Motor neuron (in vitro differentiated cells): ENCODE measurements at regions not wholly inside any gene's neighbourhood (a gene's known extent, or its start where the extent isn't known, plus 50 kb on each side); places are given as distances from the start of the nearest gene placed in this dataset.

Experiments used
- ATAC-seq, 8 experiments: fragments of 200-7000 bp; cut with Tn5 transposase; replicated peaks in 6 of 8; 2 replicates each; pipeline ENCODE4 v1.8.0; 2021; ENCODE audit warnings: mild to moderate bottlenecking in 8 of 8, moderate library complexity in 8 of 8
- H3K27ac ChIP-seq, 2 donors: fragments of 250-450 bp; sonication (Bioruptor Pico); 2 replicates each; pipeline ENCODE4 v1.9.0; 2021; ENCODE audit warnings: antibody characterized with exemption in 2 of 2, mild to moderate bottlenecking in 2 of 2, moderate library complexity in 1 of 2
- H3K4me1 ChIP-seq, 2 donors: fragments of 250-450 bp; sonication (Bioruptor Pico); replicated peaks in 1 of 2; 2 replicates each; pipeline ENCODE4 v1.6.1; 2021; ENCODE audit warnings: antibody characterized with exemption in 2 of 2, mild to moderate bottlenecking in 2 of 2, moderate library complexity in 1 of 2
- H3K4me3 ChIP-seq, 5 donors: fragments of 250-450 bp; sonication (Bioruptor Pico); 2 replicates each; pipeline ENCODE4 v1.9.0; 2021; ENCODE audit warnings: antibody characterized with exemption in 5 of 5, mild to moderate bottlenecking in 5 of 5, moderate library complexity in 4 of 5
- whole genome bisulfite sequencing, 10 experiments: fragments of 450-650 bp; shearing (Covaris generic); methylation state at CpG; one replicate each; pipeline ENCODE4 v1.0.0; 2022; 5-methylcytosine and 5-hydroxymethylcytosine counted together
- in situ Hi-C, 9 experiments: fragments of 400-800 bp; cut with MboI; loops; one replicate each; pipeline ENCODE4 v1.15.0; 2021; ENCODE audit warnings: low sequenced_read_pairs in 9 of 9, low pct_unique_long_range_greater_than_20kb in 2 of 9; ENCODE audit not compliant: unreplicated experiment in 9 of 9

DNA sequence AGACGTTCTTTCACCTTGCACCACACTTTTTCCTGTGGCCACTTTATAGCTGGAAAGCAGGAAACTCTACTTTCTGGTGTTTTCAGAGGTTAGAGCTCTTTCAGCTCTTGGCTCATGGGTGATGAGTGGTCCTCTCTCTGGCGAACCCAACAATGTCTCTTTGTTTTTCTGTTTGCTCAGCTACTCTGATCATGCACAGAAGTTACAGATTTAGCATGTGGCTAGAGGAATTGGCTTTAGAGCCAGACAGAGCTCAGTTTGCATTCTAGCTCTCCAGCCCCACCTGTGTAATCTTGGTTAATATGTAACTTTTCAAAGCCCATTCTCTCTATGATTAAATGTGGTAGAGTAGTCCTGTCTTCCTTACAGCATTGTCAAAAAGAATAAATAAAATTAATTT, 225.2 kb downstream of the HAPSTR1 start:
- Histone ChIP-seq H3K27ac (no peak overlapping the region), H3K4me1 (peaks cover 0 to 9% of the 10 kb centered on the region in 2 donors), H3K4me3 (no peak overlapping the region)
- 0 to 71% (median 30%) methylated on average over 1 to 2 of the region's 2 CpGs; no CpG with 5 or more reads in 2 of the 10 experiments for WGBS, 10 experiments
- in situ Hi-C loops = no loop called here
- ATAC-seq = peak in 1 of 8 experiments; percentile 52

- Histone ChIP-seq H3K27ac (no peak overlapping the region), H3K4me1 (peaks cover 7 to 14% of the 10 kb centered on the region in 2 donors), H3K4me3 (no peak overlapping the region)
- ATAC-seq = no peak
- in situ Hi-C loops = no loop called here
- 7 to 100% (median 75%) methylated on average over 1 to 2 of the region's 2 CpGs; no CpG with 5 or more reads in 1 of the 10 experiments for WGBS, 10 experiments
Observed at GRCh38 chr16:9318764-9319163, 227.3 kb downstream of the HAPSTR1 start.

- no peak overlapping the region for H3K27ac ChIP-seq
- 0 to 100% (median 60%) methylated on average over 1 to 3 of the region's 3 CpGs; no CpG with 5 or more reads in 1 of the 10 experiments for WGBS, 10 experiments
- peak in 2 of 8 experiments; percentile 58 to 80 for ATAC-seq
- no peak overlapping the region for H3K4me3 ChIP-seq
- in situ Hi-C loops = no loop called here
- H3K4me1 ChIP-seq = peaks cover 6 to 7% of the 10 kb centered on the region in 2 donors
Observed at GRCh38 chr16:9322769-9323168, 231.3 kb downstream of the HAPSTR1 start.

GRCh38 chr16:9323170-9323569, 231.7 kb downstream of the HAPSTR1 start:
- no peak overlapping the region for H3K27ac ChIP-seq
- WGBS, 10 experiments = 5 to 60% (median 20%) methylated on average over 1 to 4 of the region's 4 CpGs; no CpG with 5 or more reads in 3 of the 10 experiments
- peaks cover 6 to 7% of the 10 kb centered on the region in 2 donors for H3K4me1 ChIP-seq
- in situ Hi-C loops = no loop called here
- peak in 3 of 8 experiments; percentile 36 to 68 (median 43) for ATAC-seq
- H3K4me3 ChIP-seq = no peak overlapping the region

DNA sequence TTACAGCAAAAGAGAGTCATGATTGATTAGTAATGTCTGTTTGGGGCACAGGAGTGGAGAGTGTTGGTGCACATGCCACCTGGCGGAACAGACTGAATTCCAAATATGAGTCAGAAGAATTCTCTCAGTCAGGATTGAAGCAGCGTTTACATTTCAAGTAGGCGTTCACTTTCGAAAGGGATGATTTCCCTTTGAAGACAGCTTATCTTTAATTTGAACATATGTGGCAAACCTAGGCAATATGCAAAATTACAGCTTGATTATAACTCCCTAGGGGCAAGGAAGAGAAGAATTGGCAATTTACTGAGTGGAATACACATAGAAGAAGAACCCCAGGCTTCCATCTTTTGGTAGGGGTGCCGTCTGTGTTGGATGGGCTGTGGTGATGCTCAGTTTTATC, 235.8 kb downstream of the HAPSTR1 start:
- Histone ChIP-seq H3K4me3 (no peak overlapping the region), H3K27ac (no peak overlapping the region), H3K4me1 (peaks cover 7 to 14% of the 10 kb centered on the region in 2 donors)
- in situ Hi-C loops = no loop called here
- peak in 1 of 8 experiments; percentile 11 for ATAC-seq
- 14 to 100% (median 83%) methylated on average over 1 to 5 of the region's 5 CpGs; no CpG with 5 or more reads in 1 of the 10 experiments for WGBS, 10 experiments

GRCh38 chr16:9328411-9328810, 237.0 kb downstream of the HAPSTR1 start:
- no peak for ATAC-seq
- no peak overlapping the region for H3K4me3 ChIP-seq
- peaks cover 2 to 12% of the 10 kb centered on the region in 2 donors for H3K4me1 ChIP-seq
- 0 to 93% (median 78%) methylated on average over 1 to 4 of the region's 4 CpGs; no CpG with 5 or more reads in 1 of the 10 experiments for WGBS, 10 experiments
- in situ Hi-C loops = no loop called here
- no peak overlapping the region for H3K27ac ChIP-seq

DNA sequence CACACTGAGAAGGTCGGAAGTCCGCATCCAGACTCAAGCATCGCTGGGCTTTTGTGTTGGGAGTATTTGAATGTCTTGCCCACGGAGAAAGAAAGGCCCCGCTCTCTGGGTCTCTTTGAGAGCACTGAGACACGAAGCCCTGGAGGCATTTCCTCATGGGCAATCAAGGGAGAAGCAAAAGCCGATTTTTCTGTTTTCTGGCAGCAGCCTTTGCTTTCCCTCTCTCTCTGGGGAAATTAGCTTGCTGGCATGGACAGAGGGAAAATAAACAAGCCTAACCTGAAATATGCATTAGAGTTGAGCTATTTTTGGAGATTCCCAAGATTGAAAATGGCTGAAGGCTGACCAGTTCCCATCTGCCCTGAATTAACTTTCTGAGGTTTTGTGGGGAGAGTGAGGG, 238.7 kb downstream of the HAPSTR1 start:
- no peak for ATAC-seq
- Histone ChIP-seq H3K4me1 (peaks cover 0 to 7% of the 10 kb centered on the region in 2 donors), H3K4me3 (no peak overlapping the region), H3K27ac (no peak overlapping the region)
- WGBS, 10 experiments = 0 to 100% (median 67%) methylated on average over 1 to 7 of the region's 7 CpGs; no CpG with 5 or more reads in 1 of the 10 experiments
- in situ Hi-C loops = no loop called here

DNA sequence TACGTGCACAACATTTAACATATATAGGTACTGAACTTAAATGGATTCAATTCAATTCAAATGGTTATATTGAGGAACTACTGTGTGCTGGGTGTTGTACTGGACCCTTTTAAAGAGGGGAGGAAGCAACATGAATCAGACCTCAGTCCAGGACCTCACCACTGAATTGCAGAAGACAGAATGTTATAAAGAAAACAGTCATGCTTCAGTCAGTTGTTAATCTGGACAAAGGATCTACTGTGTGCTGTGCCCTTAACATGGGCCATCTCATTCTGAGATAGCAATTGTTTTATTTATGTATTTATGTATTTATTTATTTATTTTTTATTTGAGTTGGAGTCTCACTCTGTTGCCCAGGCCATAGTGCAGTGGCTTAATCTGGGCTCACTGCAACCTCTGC, 240.1 kb downstream of the HAPSTR1 start:
- Histone ChIP-seq H3K4me3 (no peak overlapping the region), H3K27ac (no peak overlapping the region), H3K4me1 (peaks cover 0 to 7% of the 10 kb centered on the region in 2 donors)
- in situ Hi-C loops = no loop called here
- no peak for ATAC-seq
- 0 to 100% (median 67%) methylated on average over 1 of the region's 1 CpG; no CpG with 5 or more reads in 4 of the 10 experiments for WGBS, 10 experiments

DNA sequence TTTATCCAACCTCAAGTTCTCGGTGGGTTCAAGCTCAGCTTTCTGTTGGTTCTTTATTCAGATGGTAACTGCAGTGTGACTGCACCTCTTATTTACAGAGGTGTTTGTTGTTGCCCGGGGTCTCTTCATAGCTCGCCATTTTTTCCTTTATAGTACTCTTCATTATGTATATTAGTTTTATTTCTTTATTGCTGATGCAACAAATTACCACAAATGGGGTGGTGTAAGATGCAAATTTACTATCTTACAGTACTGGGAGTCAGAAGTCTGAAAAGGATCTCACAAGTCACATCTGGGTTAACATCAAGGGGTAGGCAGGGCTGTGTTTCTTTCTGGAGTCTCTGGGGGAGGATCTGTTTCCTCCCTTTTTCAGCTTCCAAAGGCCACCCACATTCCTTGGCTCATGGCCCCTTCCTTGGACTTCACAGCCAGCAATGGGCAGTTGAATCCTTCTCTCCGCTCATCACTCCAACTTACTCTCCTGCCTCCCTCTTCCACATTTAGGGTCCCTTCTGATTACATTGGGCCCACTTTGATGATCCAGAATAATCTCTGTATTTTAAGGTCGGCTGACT, 241.2 kb downstream of the HAPSTR1 start:
- in situ Hi-C loops = no loop called here
- Histone ChIP-seq H3K4me3 (no peak overlapping the region), H3K4me1 (peaks cover 7 to 16% of the 10 kb centered on the region in 2 donors), H3K27ac (no peak overlapping the region)
- ATAC-seq = no peak
- WGBS, 10 experiments = 0 to 100% (median 60%) methylated on average over 1 to 5 of the region's 5 CpGs; no CpG with 5 or more reads in 1 of the 10 experiments

- Histone ChIP-seq H3K4me1 (peaks cover 8 to 22% of the 10 kb centered on the region in 2 donors), H3K27ac (no peak overlapping the region), H3K4me3 (no peak overlapping the region)
- ATAC-seq = no peak
- WGBS, 10 experiments = 8 to 100% (median 82%) methylated on average over 1 to 2 of the region's 2 CpGs; no CpG with 5 or more reads in 5 of the 10 experiments
- in situ Hi-C loops = no loop called here
Observed at GRCh38 chr16:9333469-9333868, 242.0 kb downstream of the HAPSTR1 start.

DNA sequence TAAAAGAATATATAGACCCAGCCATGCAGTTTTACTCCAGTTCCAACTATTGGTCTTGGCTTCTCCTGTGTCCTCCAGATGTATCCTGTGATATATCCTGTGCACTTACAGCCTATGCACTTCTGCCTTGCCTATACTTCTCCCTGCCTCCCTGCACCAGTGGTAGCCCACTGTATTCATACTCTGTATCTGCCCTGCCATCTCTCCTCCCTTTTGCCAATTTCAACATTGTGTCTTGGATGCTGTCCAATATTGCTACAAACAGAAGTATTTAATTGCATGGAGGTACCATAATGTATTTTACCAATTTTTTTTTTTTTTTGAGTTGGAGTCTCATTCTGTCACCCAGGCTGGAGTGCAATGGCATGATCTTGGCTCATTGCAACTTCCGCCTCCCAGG, 242.7 kb downstream of the HAPSTR1 start:
- in situ Hi-C loops = no loop called here
- 90 to 100% methylated on average over 1 of the region's 1 CpG; no CpG with 5 or more reads in 8 of the 10 experiments for WGBS, 10 experiments
- Histone ChIP-seq H3K27ac (no peak overlapping the region), H3K4me3 (no peak overlapping the region), H3K4me1 (peaks cover 8 to 23% of the 10 kb centered on the region in 2 donors)
- ATAC-seq = no peak

DNA sequence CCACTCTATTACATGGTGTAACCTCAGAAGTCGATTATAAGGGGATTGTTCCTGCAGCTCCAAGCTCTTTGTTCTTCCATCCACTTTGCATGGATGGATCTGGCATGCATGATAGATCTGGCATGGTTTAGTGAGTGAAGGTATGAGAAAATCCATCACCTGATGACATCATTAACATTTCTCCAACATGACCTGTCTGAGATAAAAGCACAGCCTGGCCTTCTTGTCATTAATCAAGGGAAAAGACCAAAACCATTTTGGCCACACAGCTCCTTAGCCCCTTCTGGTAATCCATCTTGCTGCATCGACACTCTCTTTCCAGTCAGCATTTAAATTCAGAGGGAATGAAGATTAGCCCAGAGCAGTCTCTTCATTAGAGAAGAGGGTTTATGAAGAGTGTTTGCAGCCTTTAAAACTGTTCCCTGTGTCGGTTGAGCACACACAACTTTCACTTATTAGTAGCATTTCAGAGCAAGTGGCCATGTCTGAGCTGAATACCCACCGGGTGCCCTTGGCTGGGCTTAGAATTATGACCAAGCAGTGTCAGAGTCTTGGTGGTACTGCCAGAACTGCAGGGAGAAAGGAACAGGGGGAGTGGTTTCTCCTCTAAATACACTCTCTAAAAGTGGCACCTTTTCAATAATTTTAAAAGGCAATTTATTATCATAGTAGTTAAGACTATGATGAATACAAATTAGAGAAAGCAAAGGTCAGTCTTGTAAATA, 246.0 kb downstream of the HAPSTR1 start:
- 0 to 60% (median 20%) methylated on average over 1 to 4 of the region's 4 CpGs; no CpG with 5 or more reads in 1 of the 10 experiments for WGBS, 10 experiments
- in situ Hi-C loops = no loop called here
- peak in 5 of 8 experiments; percentile 20 to 73 (median 56) for ATAC-seq
- Histone ChIP-seq H3K4me3 (no peak overlapping the region), H3K27ac (peak overlapping the region in 1 of 2 donors; percentile 63), H3K4me1 (peaks cover 16 to 35% of the 10 kb centered on the region in 2 donors)

DNA sequence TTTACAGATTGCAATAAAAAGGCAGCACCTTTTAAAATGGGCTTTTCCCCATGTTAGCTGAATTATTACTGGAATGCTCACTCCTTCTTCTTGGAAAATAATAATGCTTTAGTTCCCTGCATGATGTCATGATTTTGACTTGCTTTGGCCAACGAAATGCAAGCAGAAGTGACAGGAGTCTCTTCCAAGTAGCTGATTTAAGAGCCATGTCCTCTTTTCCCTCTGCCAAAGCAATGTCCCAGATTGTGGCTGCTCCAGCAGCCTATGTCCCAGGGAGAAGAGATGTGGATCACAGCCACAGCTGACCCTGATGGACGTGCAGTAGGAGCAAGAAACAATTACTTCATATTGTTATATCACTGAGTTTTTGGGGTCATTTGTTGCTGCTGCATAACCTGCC, 246.6 kb downstream of the HAPSTR1 start:
- Histone ChIP-seq H3K4me3 (no peak overlapping the region), H3K4me1 (peaks cover 16 to 35% of the 10 kb centered on the region in 2 donors), H3K27ac (no peak overlapping the region)
- ATAC-seq = peak in 4 of 8 experiments; percentile 6 to 15 (median 12)
- in situ Hi-C loops = no loop called here
- 0 to 88% (median 38%) methylated on average over 1 to 2 of the region's 2 CpGs; no CpG with 5 or more reads in 2 of the 10 experiments for WGBS, 10 experiments
